ENCODE measurements at regions not wholly inside any gene's neighbourhood (a gene's known extent, or its start where the extent isn't known, plus 50 kb on each side); places are given as distances from the start of the nearest gene placed in this dataset.

- Mint-ChIP-seq H3K27me3 (ENCODE audit: unreplicated experiment) (no peaks in the 10 kb centered on the region), H3K27ac (ENCODE audit: unreplicated experiment) (no peak overlapping the region), H3K36me3 (ENCODE audit: unreplicated experiment) (peaks cover 5% of the 10 kb centered on the region), H3K4me1 (ENCODE audit: low read depth, unreplicated experiment) (peaks cover 11% of the 10 kb centered on the region), H3K9me3 (ENCODE audit: unreplicated experiment) (no peaks in the 10 kb centered on the region), H3K4me3 (ENCODE audit: unreplicated experiment) (no peak overlapping the region)
- DNase-seq: no peak
- TF ChIP-seq CTCF (IDR thresholded peaks at IDR 0.05; ENCODE audit: partially characterized antibody, unreplicated experiment): no peak
Measured at GRCh38 chr10:10701084-10701611, 316.5 kb upstream of the CELF2 start.

- no peaks in the 10 kb centered on the region for H3K9me3 Mint-ChIP-seq (ENCODE audit: unreplicated experiment)
- peaks cover 11% of the 10 kb centered on the region for H3K4me1 Mint-ChIP-seq (ENCODE audit: low read depth, unreplicated experiment)
- H3K27ac Mint-ChIP-seq (ENCODE audit: unreplicated experiment): no peak overlapping the region
- no peaks in the 10 kb centered on the region for H3K27me3 Mint-ChIP-seq (ENCODE audit: unreplicated experiment)
- TF ChIP-seq CTCF (IDR thresholded peaks at IDR 0.05; ENCODE audit: partially characterized antibody, unreplicated experiment): no peak
- no peak for DNase-seq
- H3K4me3 Mint-ChIP-seq (ENCODE audit: unreplicated experiment): no peak overlapping the region
- no peaks in the 10 kb centered on the region for H3K36me3 Mint-ChIP-seq (ENCODE audit: unreplicated experiment)
Measured at GRCh38 chr10:10702211-10702610, 315.5 kb upstream of the CELF2 start.

- Mint-ChIP-seq H3K27me3 (ENCODE audit: unreplicated experiment) (no peaks in the 10 kb centered on the region), H3K4me3 (ENCODE audit: unreplicated experiment) (no peak overlapping the region), H3K9me3 (ENCODE audit: unreplicated experiment) (no peaks in the 10 kb centered on the region), H3K27ac (ENCODE audit: unreplicated experiment) (no peak overlapping the region), H3K4me1 (ENCODE audit: low read depth, unreplicated experiment) (peaks cover 11% of the 10 kb centered on the region), H3K36me3 (ENCODE audit: unreplicated experiment) (no peaks in the 10 kb centered on the region)
- no peak for TF ChIP-seq CTCF (IDR thresholded peaks at IDR 0.05; ENCODE audit: partially characterized antibody, unreplicated experiment)
- no peak for DNase-seq
Measured at GRCh38 chr10:10703382-10703781, 314.3 kb upstream of the CELF2 start.

- no peaks in the 10 kb centered on the region for H3K4me1 Mint-ChIP-seq (ENCODE audit: low read depth, unreplicated experiment)
- no peak overlapping the region for H3K27ac Mint-ChIP-seq (ENCODE audit: unreplicated experiment)
- H3K27me3 Mint-ChIP-seq (ENCODE audit: unreplicated experiment): no peaks in the 10 kb centered on the region
- DNase-seq: no peak
- no peaks in the 10 kb centered on the region for H3K9me3 Mint-ChIP-seq (ENCODE audit: unreplicated experiment)
- H3K4me3 Mint-ChIP-seq (ENCODE audit: unreplicated experiment): no peak overlapping the region
- TF ChIP-seq CTCF (IDR thresholded peaks at IDR 0.05; ENCODE audit: partially characterized antibody, unreplicated experiment): no peak
- no peaks in the 10 kb centered on the region for H3K36me3 Mint-ChIP-seq (ENCODE audit: unreplicated experiment)
Measured at GRCh38 chr10:10712155-10712704, 305.4 kb upstream of the CELF2 start.

- no peak for DNase-seq
- Mint-ChIP-seq H3K27ac (ENCODE audit: unreplicated experiment) (no peak overlapping the region), H3K36me3 (ENCODE audit: unreplicated experiment) (no peaks in the 10 kb centered on the region), H3K4me3 (ENCODE audit: unreplicated experiment) (no peak overlapping the region), H3K27me3 (ENCODE audit: unreplicated experiment) (no peaks in the 10 kb centered on the region), H3K9me3 (ENCODE audit: unreplicated experiment) (peaks cover 2% of the 10 kb centered on the region), H3K4me1 (ENCODE audit: low read depth, unreplicated experiment) (no peaks in the 10 kb centered on the region)
- no peak for TF ChIP-seq CTCF (IDR thresholded peaks at IDR 0.05; ENCODE audit: partially characterized antibody, unreplicated experiment)
Measured at GRCh38 chr10:10714327-10714726, 303.3 kb upstream of the CELF2 start.
